Left ventricle myocardium inferior (tissue), 1 donor: ENCODE measurements at regions not wholly inside any gene's neighbourhood (a gene's known extent, or its start where the extent isn't known, plus 50 kb on each side); places are given as distances from the start of the nearest gene placed in this dataset.

ENCODE experiments used
- DNase-seq: peaks from one replicate; pipeline ENCODE4 v3.0.0-alpha.2; 2020
- H3K27ac ChIP-seq: fragments of 200-600 bp; replicated peaks from 2 replicates; pipeline ENCODE4 v1.8.0; 2021
- H3K27me3 ChIP-seq: fragments of 200-600 bp; 2 replicates; pipeline ENCODE4 v1.8.0; 2021; ENCODE audit warnings: low read depth
- H3K36me3 ChIP-seq: fragments of 200-600 bp; 2 replicates; pipeline ENCODE4 v1.8.0; 2021
- H3K4me1 ChIP-seq: fragments of 200-600 bp; 2 replicates; pipeline ENCODE4 v1.8.0; 2021
- H3K4me3 ChIP-seq: fragments of 200-600 bp; 2 replicates; pipeline ENCODE4 v1.8.0; 2021; ENCODE audit warnings: mild to moderate bottlenecking, moderate library complexity
- H3K9me3 ChIP-seq: fragments of 200-600 bp; replicated peaks from 2 replicates; pipeline ENCODE4 v1.8.0; 2021
- intact Hi-C: fragments of 100-400 bp; cut with micrococcal nuclease; formaldehyde crosslinking; loops from one replicate; pipeline ENCODE4 v1.11.0; 2022
- TF ChIP-seq, protein P1 (sequence below): fragments of 200-600 bp; IDR thresholded peaks from 2 replicates; pipeline ENCODE4 v1.8.0; 2021; ENCODE audit warnings: antibody characterized with exemption, mild to moderate bottlenecking, borderline replicate concordance
- donor health status: DM: no; HTN: yes; CAD: no; lungs with severe emphysema.

GRCh38 chr9:80177949-80178480, 606.2 kb downstream of the TLE4 start:
- Histone ChIP-seq H3K27ac (no peak overlapping the region), H3K9me3 (peaks cover 18% of the 10 kb centered on the region), H3K36me3 (no peaks in the 10 kb centered on the region), H3K27me3 (no peaks in the 10 kb centered on the region), H3K4me3 (no peak overlapping the region), H3K4me1 (no peaks in the 10 kb centered on the region)
- TF ChIP-seq, protein P1, sequence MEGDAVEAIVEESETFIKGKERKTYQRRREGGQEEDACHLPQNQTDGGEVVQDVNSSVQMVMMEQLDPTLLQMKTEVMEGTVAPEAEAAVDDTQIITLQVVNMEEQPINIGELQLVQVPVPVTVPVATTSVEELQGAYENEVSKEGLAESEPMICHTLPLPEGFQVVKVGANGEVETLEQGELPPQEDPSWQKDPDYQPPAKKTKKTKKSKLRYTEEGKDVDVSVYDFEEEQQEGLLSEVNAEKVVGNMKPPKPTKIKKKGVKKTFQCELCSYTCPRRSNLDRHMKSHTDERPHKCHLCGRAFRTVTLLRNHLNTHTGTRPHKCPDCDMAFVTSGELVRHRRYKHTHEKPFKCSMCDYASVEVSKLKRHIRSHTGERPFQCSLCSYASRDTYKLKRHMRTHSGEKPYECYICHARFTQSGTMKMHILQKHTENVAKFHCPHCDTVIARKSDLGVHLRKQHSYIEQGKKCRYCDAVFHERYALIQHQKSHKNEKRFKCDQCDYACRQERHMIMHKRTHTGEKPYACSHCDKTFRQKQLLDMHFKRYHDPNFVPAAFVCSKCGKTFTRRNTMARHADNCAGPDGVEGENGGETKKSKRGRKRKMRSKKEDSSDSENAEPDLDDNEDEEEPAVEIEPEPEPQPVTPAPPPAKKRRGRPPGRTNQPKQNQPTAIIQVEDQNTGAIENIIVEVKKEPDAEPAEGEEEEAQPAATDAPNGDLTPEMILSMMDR = no peak
- no peak for DNase-seq
- intact Hi-C loops = no loop called here

DNA sequence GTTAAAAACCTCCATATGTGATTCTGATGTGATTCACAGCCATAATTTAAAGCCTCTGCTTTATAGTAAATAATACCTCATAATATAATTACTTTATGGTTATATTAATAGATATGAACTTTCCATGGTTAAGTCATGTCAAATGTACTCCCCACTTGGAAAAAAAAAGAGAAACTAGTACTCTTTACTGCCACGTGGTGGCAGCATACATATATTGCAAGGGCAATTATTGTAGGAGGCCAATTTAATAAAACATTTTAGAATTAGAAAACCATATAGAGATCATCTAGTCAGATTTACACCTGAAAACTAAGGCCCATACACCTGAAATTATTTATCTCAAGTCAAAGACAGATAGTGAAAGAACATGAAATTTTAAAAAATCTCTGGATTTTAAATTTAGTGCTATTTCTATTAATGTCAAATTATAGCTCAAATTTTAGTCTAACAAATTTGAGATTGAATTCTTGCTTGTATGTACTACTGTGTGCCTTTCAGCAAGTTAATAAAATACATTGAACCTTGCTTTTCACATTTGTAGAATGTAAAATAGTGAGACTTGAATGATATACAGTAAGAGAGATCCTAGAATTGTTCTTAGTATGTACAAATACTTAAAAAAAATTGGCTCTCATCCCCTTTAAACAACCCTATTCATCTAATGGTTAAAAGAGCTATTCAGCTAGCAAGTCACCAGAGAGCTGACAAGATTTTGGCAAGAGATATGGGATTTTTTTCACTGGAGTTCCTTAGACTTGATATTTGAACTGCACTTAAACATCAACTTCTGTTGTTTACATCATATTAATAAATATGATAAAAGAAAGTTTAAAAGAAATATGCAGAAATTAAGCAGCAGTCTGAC, 603.8 kb downstream of the TLE4 start:
- H3K27me3 ChIP-seq = peaks cover 10% of the 10 kb centered on the region
- intact Hi-C loops = no loop called here
- no peak overlapping the region for H3K27ac ChIP-seq
- no peak overlapping the region for H3K4me3 ChIP-seq
- no peaks in the 10 kb centered on the region for H3K4me1 ChIP-seq
- H3K36me3 ChIP-seq = no peaks in the 10 kb centered on the region
- TF ChIP-seq, protein P1 = peak; percentile 84
- peaks cover 15% of the 10 kb centered on the region for H3K9me3 ChIP-seq
- no peak for DNase-seq

DNA sequence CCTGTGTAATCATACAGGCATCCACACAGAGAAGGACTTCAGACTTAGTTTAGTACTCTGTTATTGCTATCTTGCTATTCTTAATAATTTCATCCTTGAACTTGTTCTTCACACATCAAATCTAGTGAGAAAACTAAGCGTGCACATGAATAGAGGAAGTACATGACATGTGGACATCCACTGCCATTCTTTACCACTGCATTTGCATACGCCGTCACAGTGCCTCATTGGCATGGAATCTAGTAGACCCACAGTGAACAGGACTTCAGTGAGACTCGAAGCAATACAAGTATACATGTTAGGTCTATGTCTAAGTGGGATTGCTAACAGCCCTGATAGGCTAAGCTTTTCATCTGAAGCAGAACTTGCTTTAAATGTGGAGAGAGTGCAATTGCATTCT, 592.1 kb downstream of the TLE4 start:
- Histone ChIP-seq H3K27ac (no peak overlapping the region), H3K9me3 (no peaks in the 10 kb centered on the region), H3K36me3 (no peaks in the 10 kb centered on the region), H3K27me3 (no peaks in the 10 kb centered on the region), H3K4me3 (no peak overlapping the region), H3K4me1 (no peaks in the 10 kb centered on the region)
- intact Hi-C loops = no loop called here
- TF ChIP-seq, protein P1 = no peak
- no peak for DNase-seq

GRCh38 chr9:80158554-80159170, 586.9 kb downstream of the TLE4 start:
- peaks cover 5% of the 10 kb centered on the region for H3K4me1 ChIP-seq
- TF ChIP-seq, protein P1 = no peak
- peaks cover 5% of the 10 kb centered on the region for H3K9me3 ChIP-seq
- no peaks in the 10 kb centered on the region for H3K36me3 ChIP-seq
- H3K27me3 ChIP-seq = no peaks in the 10 kb centered on the region
- no peak overlapping the region for H3K27ac ChIP-seq
- peak overlapping the region; percentile 14 for H3K4me3 ChIP-seq
- DNase-seq = no peak
- intact Hi-C loops = no loop called here

- no peak overlapping the region for H3K27ac ChIP-seq
- H3K36me3 ChIP-seq = no peaks in the 10 kb centered on the region
- H3K4me3 ChIP-seq = peak overlapping the region; percentile 14
- peaks cover 9% of the 10 kb centered on the region for H3K9me3 ChIP-seq
- H3K4me1 ChIP-seq = peaks cover 5% of the 10 kb centered on the region
- intact Hi-C loops = no loop called here
- DNase-seq = no peak
- TF ChIP-seq, protein P1 = no peak
- H3K27me3 ChIP-seq = no peaks in the 10 kb centered on the region
These were observed 586.4 kb downstream of the TLE4 start for GRCh38 chr9:80158131-80158530.
